ENCODE measurements at regions not wholly inside any gene's neighbourhood (a gene's known extent, or its start where the extent isn't known, plus 50 kb on each side); places are given as distances from the start of the nearest gene placed in this dataset.

DNA sequence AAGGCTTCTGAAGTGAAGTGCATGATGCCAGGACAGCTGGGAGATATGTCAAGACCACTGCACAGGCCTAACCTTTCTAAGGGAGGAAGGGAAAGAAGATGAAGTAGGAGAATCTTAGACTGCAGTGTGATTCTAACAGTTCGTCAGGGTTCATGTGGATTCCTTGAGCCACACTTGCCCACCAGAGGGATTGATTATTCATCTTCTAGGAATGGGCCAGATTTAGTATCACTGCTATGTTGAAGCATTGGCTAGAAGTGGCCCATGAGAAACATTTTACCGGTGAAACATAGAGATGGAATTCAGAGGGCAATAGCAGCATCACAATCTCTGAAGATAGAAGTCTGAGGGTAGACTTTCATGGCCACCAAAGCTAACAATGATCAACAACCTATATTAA is 550.8 kb upstream of the SLITRK1 start:
- H3K27ac ChIP-seq (ENCODE audit: insufficient read depth, low read length) = no peak overlapping the region
- H2BK15ac ChIP-seq (ENCODE audit: low read depth, low read length) = no peak overlapping the region
- no peak overlapping the region for H3K14ac ChIP-seq (replicated peaks; ENCODE audit: low read depth, low read length)
- no peak overlapping the region for H3K18ac ChIP-seq (ENCODE audit: low read depth, low read length)
- no peak overlapping the region for H2AK9ac ChIP-seq (replicated peaks; ENCODE audit: low read depth, low read length, poor library complexity)
- no peak overlapping the region for H3K4me2 ChIP-seq (ENCODE audit: low read depth, low read length)
- dilution Hi-C loops (cut with HindIII; ENCODE audit: low sequenced_read_pairs, unreplicated experiment) (no loop called here), intact Hi-C loops (cut with micrococcal nuclease) (no loop called here), in situ Hi-C loops (cut with MboI; ENCODE audit: low sequenced_read_pairs) (no loop called here)
- CTCF ChIA-PET = interaction anchor here (0.7 kb wide), 1 partner anchor 339 kb away, joined by 4 read pairs; no protein-coding TSS in a partner anchor
- H3K4me3 ChIP-seq (ENCODE audit: insufficient read depth, low read depth, low read length) = no peak overlapping the region
- peaks cover 1% of the 10 kb centered on the region; the same call in 1 of the 2 replicates for H3K4me1 ChIP-seq (ENCODE audit: control insufficient read depth, insufficient read depth, low read length)
- no peaks in the 10 kb centered on the region; a peak in 1 of 4 replicates for H3K79me1 ChIP-seq (ENCODE audit: low read depth in 1 of 2, low read length in 2 of 2)
- peak; percentile 83 for DNase-seq
- H3K23ac ChIP-seq (ENCODE audit: low read depth, low read length) = no peak overlapping the region
- no CpG with 5 or more reads among the region's 2 CpGs for WGBS, 2 experiments (ENCODE audit: extremely low coverage in 2 of 2, insufficient read length in 1 of 2)
- H2AK5ac ChIP-seq (ENCODE audit: low read depth, low read length) = no peak overlapping the region; the same call in 1 of the 2 replicates
- no peaks in the 10 kb centered on the region for H3K9me1 ChIP-seq (ENCODE audit: insufficient read depth, low read length)
- peak overlapping the region; percentile 73 for H2BK120ac ChIP-seq (ENCODE audit: low read depth, low read length)
- no peaks in the 10 kb centered on the region for H3K36me3 ChIP-seq (ENCODE audit: control insufficient read depth, insufficient read depth, low read length)
- H2BK20ac ChIP-seq (ENCODE audit: low read depth, low read length) = peak overlapping the region; percentile 77
- H3K4ac ChIP-seq (ENCODE audit: low read depth, low read length) = no peak overlapping the region
- POLR2A ChIA-PET (ENCODE audit: unreplicated experiment) = no interaction called here
- H3K9me3 ChIP-seq (ENCODE audit: control insufficient read depth, insufficient read depth, low read length) = no peaks in the 10 kb centered on the region
- H4K8ac ChIP-seq (ENCODE audit: low read depth in 2 of 2, low read length in 2 of 2) = peak overlapping the region in 1 of 2 experiments; percentile 64; a peak in 2 of 4 replicates
- no peaks in the 10 kb centered on the region for H3K27me3 ChIP-seq (ENCODE audit: control insufficient read depth, insufficient read depth, low read length)
- no peak overlapping the region for H3K56ac ChIP-seq (ENCODE audit: extremely low read depth, insufficient read depth, low read length)
- peak; percentile 83 for ATAC-seq (ENCODE audit: low read depth)
- H4K5ac ChIP-seq (ENCODE audit: low read depth, low read length) = no peak overlapping the region
- H4K20me1 ChIP-seq (ENCODE audit: insufficient read depth, low read length) = no peaks in the 10 kb centered on the region
- H4K91ac ChIP-seq (ENCODE audit: insufficient read depth, low read depth, low read length) = no peak overlapping the region
- peak overlapping the region; percentile 87 for H2BK5ac ChIP-seq (ENCODE audit: low read depth, low read length, poor library complexity, severe bottlenecking)
- TF ChIP-seq BHLHE40 (IDR thresholded peaks at IDR 0.05; ENCODE audit: low read depth, low read length) = no peak
- TF ChIP-seq NFE2L2 (IDR thresholded peaks at IDR 0.05; ENCODE audit: low read depth, low read length) = no peak
- no peak for TF ChIP-seq MAFK (IDR thresholded peaks at IDR 0.05; ENCODE audit: low read depth, low read length)
- no peak for TF ChIP-seq RFX5 (IDR thresholded peaks at IDR 0.05; ENCODE audit: low read depth, low read length)
- no peak for TF ChIP-seq CEBPB (IDR thresholded peaks at IDR 0.05; ENCODE audit: low read depth, low read length)
- no peak overlapping the region for H3K9ac ChIP-seq (ENCODE audit: low read depth, low read length)
- BruUV-seq (replicated peaks) = no TSS peak
- peak overlapping the region; percentile 49 for H2AFZ ChIP-seq (replicated peaks; ENCODE audit: low read length, poor library complexity)

All from IMR-90 (cell line).